ENCODE measurements at regions not wholly inside any gene's neighbourhood (a gene's known extent, or its start where the extent isn't known, plus 50 kb on each side); places are given as distances from the start of the nearest gene placed in this dataset.

DNA sequence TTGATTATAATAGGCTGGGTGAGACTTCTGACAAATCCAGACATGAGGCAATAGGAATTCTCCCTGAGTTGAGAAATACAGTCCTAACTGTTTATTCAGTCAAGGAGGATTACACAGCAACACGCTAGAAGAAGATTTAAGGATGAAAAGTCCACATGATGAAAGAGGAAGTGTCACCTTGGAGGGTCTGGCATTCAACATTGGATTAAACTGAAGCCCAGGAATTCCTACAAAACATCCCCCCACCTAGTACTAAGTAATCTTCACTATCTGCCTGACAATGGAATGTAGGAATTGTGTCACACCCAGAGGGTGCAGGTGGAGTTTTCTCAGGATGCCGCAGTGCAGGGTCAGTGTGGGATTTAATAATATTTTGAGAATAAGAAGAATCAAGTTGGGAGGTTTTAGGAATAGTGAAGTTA is 142.4 kb downstream of the SOCS6 start:
- H3K27me3 ChIP-seq (ENCODE audit: control insufficient read depth, insufficient read depth, low read length), result no peaks in the 10 kb centered on the region
- FAIRE-seq, result no peak
- intact Hi-C loops (cut with DNase I), result loop anchor here (5.0 kb wide), 1 partner anchor 234 kb away; no protein-coding TSS in a partner anchor
- no peaks in the 10 kb centered on the region for H3K36me3 ChIP-seq (ENCODE audit: control insufficient read depth in 2 of 3, insufficient read depth in 3 of 3, low read length in 3 of 3)
- no peaks in the 10 kb centered on the region for H3K4me1 ChIP-seq (ENCODE audit: control insufficient read depth in 2 of 3, insufficient read depth in 2 of 3, low read depth in 1 of 3, low read length in 3 of 3)
- DNase-seq, result no peak
- no peak overlapping the region for H3K27ac ChIP-seq (ENCODE audit: low read depth in 2 of 2, low read length in 2 of 2)
- no peaks in the 10 kb centered on the region for H3K9me3 ChIP-seq (ENCODE audit: control insufficient read depth in 2 of 3, insufficient read depth in 1 of 3, low read length in 3 of 3)
- H3K9ac ChIP-seq (ENCODE audit: low read length in 3 of 3), result no peak overlapping the region
- TF ChIP-seq, protein P1, sequence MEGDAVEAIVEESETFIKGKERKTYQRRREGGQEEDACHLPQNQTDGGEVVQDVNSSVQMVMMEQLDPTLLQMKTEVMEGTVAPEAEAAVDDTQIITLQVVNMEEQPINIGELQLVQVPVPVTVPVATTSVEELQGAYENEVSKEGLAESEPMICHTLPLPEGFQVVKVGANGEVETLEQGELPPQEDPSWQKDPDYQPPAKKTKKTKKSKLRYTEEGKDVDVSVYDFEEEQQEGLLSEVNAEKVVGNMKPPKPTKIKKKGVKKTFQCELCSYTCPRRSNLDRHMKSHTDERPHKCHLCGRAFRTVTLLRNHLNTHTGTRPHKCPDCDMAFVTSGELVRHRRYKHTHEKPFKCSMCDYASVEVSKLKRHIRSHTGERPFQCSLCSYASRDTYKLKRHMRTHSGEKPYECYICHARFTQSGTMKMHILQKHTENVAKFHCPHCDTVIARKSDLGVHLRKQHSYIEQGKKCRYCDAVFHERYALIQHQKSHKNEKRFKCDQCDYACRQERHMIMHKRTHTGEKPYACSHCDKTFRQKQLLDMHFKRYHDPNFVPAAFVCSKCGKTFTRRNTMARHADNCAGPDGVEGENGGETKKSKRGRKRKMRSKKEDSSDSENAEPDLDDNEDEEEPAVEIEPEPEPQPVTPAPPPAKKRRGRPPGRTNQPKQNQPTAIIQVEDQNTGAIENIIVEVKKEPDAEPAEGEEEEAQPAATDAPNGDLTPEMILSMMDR (IDR thresholded peaks at IDR 0.05; ENCODE audit: borderline replicate concordance, extremely low read depth, insufficient read depth), result no peak
- no peak overlapping the region for H3K4me3 ChIP-seq (ENCODE audit: low read length in 3 of 3)

GRCh38 chr18:70430501-70431173 is 141.8 kb downstream of the SOCS6 start:
- DNase-seq, result no peak
- H3K36me3 ChIP-seq (ENCODE audit: control insufficient read depth in 2 of 3, insufficient read depth in 3 of 3, low read length in 3 of 3), result no peaks in the 10 kb centered on the region
- FAIRE-seq, result no peak
- no peak overlapping the region for H3K4me3 ChIP-seq (ENCODE audit: low read length in 3 of 3)
- H3K4me1 ChIP-seq (ENCODE audit: control insufficient read depth in 2 of 3, insufficient read depth in 2 of 3, low read depth in 1 of 3, low read length in 3 of 3), result no peaks in the 10 kb centered on the region
- H3K9me3 ChIP-seq (ENCODE audit: control insufficient read depth in 2 of 3, insufficient read depth in 1 of 3, low read length in 3 of 3), result peaks cover 0 to 2% (median 0%) of the 10 kb centered on the region in 3 donors
- intact Hi-C loops (cut with DNase I), result loop anchor here (5.0 kb wide), 1 partner anchor 233 kb away; no protein-coding TSS in a partner anchor
- TF ChIP-seq, protein P1 (IDR thresholded peaks at IDR 0.05; ENCODE audit: borderline replicate concordance, extremely low read depth, insufficient read depth), result no peak
- no peak overlapping the region for H3K9ac ChIP-seq (ENCODE audit: low read length in 3 of 3)
- H3K27me3 ChIP-seq (ENCODE audit: control insufficient read depth, insufficient read depth, low read length), result no peaks in the 10 kb centered on the region
- H3K27ac ChIP-seq (ENCODE audit: low read depth in 2 of 2, low read length in 2 of 2), result no peak overlapping the region

GRCh38 chr18:70429847-70430500 is 141.1 kb downstream of the SOCS6 start:
- no peak for DNase-seq
- intact Hi-C loops (cut with DNase I), result loop anchor here (5.0 kb wide), 1 partner anchor 233 kb away; no protein-coding TSS in a partner anchor
- Histone ChIP-seq H3K4me3 (ENCODE audit: low read length in 3 of 3) (no peak overlapping the region), H3K27ac (ENCODE audit: low read depth in 2 of 2, low read length in 2 of 2) (no peak overlapping the region), H3K36me3 (ENCODE audit: control insufficient read depth in 2 of 3, insufficient read depth in 3 of 3, low read length in 3 of 3) (no peaks in the 10 kb centered on the region), H3K4me1 (ENCODE audit: control insufficient read depth in 2 of 3, insufficient read depth in 2 of 3, low read depth in 1 of 3, low read length in 3 of 3) (no peaks in the 10 kb centered on the region), H3K9me3 (ENCODE audit: control insufficient read depth in 2 of 3, insufficient read depth in 1 of 3, low read length in 3 of 3) (peaks cover 0 to 2% (median 0%) of the 10 kb centered on the region in 3 donors), H3K9ac (ENCODE audit: low read length in 3 of 3) (no peak overlapping the region), H3K27me3 (ENCODE audit: control insufficient read depth, insufficient read depth, low read length) (no peaks in the 10 kb centered on the region)
- FAIRE-seq, result no peak
- TF ChIP-seq, protein P1 (IDR thresholded peaks at IDR 0.05; ENCODE audit: borderline replicate concordance, extremely low read depth, insufficient read depth), result no peak
